A549 (cell line): ENCODE measurements at regions not wholly inside any gene's neighbourhood (a gene's known extent, or its start where the extent isn't known, plus 50 kb on each side); places are given as distances from the start of the nearest gene placed in this dataset.

Source experiments
- ATAC-seq, 2 experiments: fragments of 200-7000 bp in 1 of 2; fragments of >200 bp in 1 of 2; cut with Nextera tagmentation in 1 of 2; cut with Tn5 transposase in 1 of 2; 3 replicates each; pipeline versions ENCODE4 v1.8.0 to v1.9.1; 2018 to 2020; ENCODE audit warnings: mild to moderate bottlenecking in 1 of 2, moderate library complexity in 1 of 2
- CTCF ChIA-PET: fragments of 300-600 bp; sonication (Branson Sonifier 250); formaldehyde crosslinking; extraction: SDS; loops from one replicate; lab custom pipeline; 2021; ENCODE audit warnings: antibody characterized with exemption, inconsistent platforms; lab: Yijun Ruan, JAX
- POLR2A ChIA-PET: fragments of 350-600 bp; formaldehyde crosslinking; extraction: SDS; loops from one replicate; lab custom pipeline; 2021; ENCODE audit warnings: antibody characterized with exemption, inconsistent platforms; lab: Yijun Ruan, JAX
- DNase-seq, 2 experiments: peaks; one replicate each; pipeline versions ENCODE4 v3.0.0 to v3.0.0-alpha.2; 2011 to 2016; ENCODE audit warnings: low read depth in 1 of 2, low spot score in 1 of 2
- FAIRE-seq: peaks from 2 replicates; lab custom pipeline; 2011; peaks lifted over from hg19 to GRCh38; lab: Jason Lieb, UNC
- H3K27ac ChIP-seq, 2 experiments: fragments of >200 bp; sonication (Bioruptor Twin); formaldehyde crosslinking; 3 replicates each; pipeline ENCODE4 v1.5.1; 2016 to 2017
- H3K4me1 ChIP-seq: fragments of >200 bp; sonication (Bioruptor Twin); formaldehyde crosslinking; 3 replicates; pipeline ENCODE4 v1.6.1; 2016
- H3K4me2 ChIP-seq: fragments of >200 bp; sonication (Bioruptor Twin); formaldehyde crosslinking; 3 replicates; pipeline ENCODE4 v1.6.1; 2016
- H3K4me3 ChIP-seq: fragments of >200 bp; sonication (Bioruptor Twin); formaldehyde crosslinking; 3 replicates; pipeline ENCODE4 v1.5.1; 2016
- H3K9me3 ChIP-seq: fragments of >200 bp; sonication (Bioruptor Twin); formaldehyde crosslinking; 3 replicates; pipeline ENCODE4 v1.6.1; 2016
- ATOH8 ChIP-seq: fragments of 250-450 bp; sonication (Bioruptor Pico); IDR thresholded peaks from 2 replicates; pipeline ENCODE4 v1.5.0; 2020; ENCODE audit warnings: low read depth, mild to moderate bottlenecking, moderate library complexity
- BHLHE40 ChIP-seq: IDR thresholded peaks from 2 replicates; pipeline ENCODE4 v1.6.1; 2012; ENCODE audit warnings: low read depth, low read length, inconsistent platforms
- CBX2 ChIP-seq: fragments of 200-600 bp; sonication (generic); IDR thresholded peaks from 2 replicates; pipeline ENCODE4 v1.6.1; 2016; ENCODE audit warnings: low read depth, mild to moderate bottlenecking, borderline replicate concordance
- CBX8 ChIP-seq: fragments of 200-600 bp; sonication (generic); IDR thresholded peaks from 2 replicates; pipeline ENCODE4 v1.6.1; 2016
- CEBPB ChIP-seq, 2 experiments: fragments of >200 bp in 1 of 2; sonication (Bioruptor Twin) in 1 of 2; formaldehyde crosslinking in 1 of 2; IDR thresholded peaks; 2 replicates each; pipeline ENCODE4 v1.6.1; 2012 to 2016
- CTCF ChIP-seq: fragments of >200 bp; sonication (Bioruptor Twin); formaldehyde crosslinking; IDR thresholded peaks from 3 replicates; pipeline ENCODE4 v1.5.1; 2016
- EHMT2 ChIP-seq: fragments of 200-600 bp; sonication (generic); IDR thresholded peaks from 2 replicates; pipeline ENCODE4 v1.6.1; 2016; ENCODE audit warnings: antibody characterized with exemption, low read depth, mild to moderate bottlenecking, moderate library complexity
- FOSB ChIP-seq: fragments of 250-450 bp; sonication (Bioruptor Pico); IDR thresholded peaks from 2 replicates; pipeline ENCODE4 v1.5.0; 2020; ENCODE audit warnings: mild to moderate bottlenecking, moderate library complexity
- HDAC2 ChIP-seq: fragments of 200-600 bp; sonication (generic); IDR thresholded peaks from 2 replicates; pipeline ENCODE4 v1.6.1; 2016
- HMGXB4 ChIP-seq: fragments of 250-450 bp; sonication (Bioruptor Pico); IDR thresholded peaks from 2 replicates; pipeline ENCODE4 v1.5.0; 2021; ENCODE audit warnings: mild to moderate bottlenecking, moderate library complexity, borderline replicate concordance
- HOXA7 ChIP-seq: fragments of 250-450 bp; sonication (Bioruptor Pico); IDR thresholded peaks from 2 replicates; pipeline ENCODE4 v1.5.0; 2020; ENCODE audit warnings: mild to moderate bottlenecking, moderate library complexity
- KDM5A ChIP-seq: fragments of 200-600 bp; sonication (generic); IDR thresholded peaks from 2 replicates; pipeline ENCODE4 v1.6.1; 2016; ENCODE audit warnings: antibody characterized with exemption, mild to moderate bottlenecking
- MAFK ChIP-seq: fragments of 450-650 bp; IDR thresholded peaks from 2 replicates; pipeline ENCODE4 v1.6.1; 2014; ENCODE audit not compliant: partially characterized antibody
- NR3C1 ChIP-seq: fragments of >200 bp; sonication (Bioruptor Twin); formaldehyde crosslinking; IDR thresholded peaks from 3 replicates; pipeline ENCODE4 v1.6.1; 2017
- PBX3 ChIP-seq: IDR thresholded peaks from 2 replicates; pipeline ENCODE4 v1.6.1; 2012
- PHF8 ChIP-seq: fragments of 200-600 bp; sonication (generic); IDR thresholded peaks from 2 replicates; pipeline ENCODE4 v1.6.1; 2016; ENCODE audit warnings: low read depth, mild to moderate bottlenecking, antibody characterized with exemption, moderate library complexity, borderline replicate concordance
- POLR2AphosphoS2 ChIP-seq: conservative IDR thresholded peaks from 2 replicates; pipeline ENCODE4 v1.6.1; 2012; ENCODE audit warnings: low read length, improper control_type of control experiment, inconsistent platforms
- REST ChIP-seq: fragments of 200-600 bp; sonication (generic); IDR thresholded peaks from 2 replicates; pipeline ENCODE4 v1.6.1; 2016; ENCODE audit warnings: antibody characterized with exemption, mild to moderate bottlenecking, moderate library complexity
- RFX5 ChIP-seq: fragments of 450-650 bp; IDR thresholded peaks from 2 replicates; pipeline ENCODE4 v1.7.1; 2014; ENCODE audit warnings: antibody characterized with exemption, mild to moderate bottlenecking, moderate library complexity
- RNF2 ChIP-seq: fragments of 200-600 bp; sonication (generic); IDR thresholded peaks from 2 replicates; pipeline ENCODE4 v1.6.1; 2016; ENCODE audit warnings: low read depth, mild to moderate bottlenecking, antibody characterized with exemption, moderate library complexity, borderline replicate concordance
- SREBF2 ChIP-seq: fragments of 450-650 bp; IDR thresholded peaks from 2 replicates; pipeline ENCODE4 v1.6.1; 2014; ENCODE audit warnings: mild to moderate bottlenecking, moderate library complexity
- TFCP2L1 ChIP-seq: fragments of 250-450 bp; sonication (Bioruptor Pico); IDR thresholded peaks from 2 replicates; pipeline ENCODE4 v1.5.0; 2021; ENCODE audit warnings: mild to moderate bottlenecking
- USF2 ChIP-seq: fragments of 450-650 bp; IDR thresholded peaks from 2 replicates; pipeline ENCODE4 v1.6.1; 2014; ENCODE audit warnings: antibody characterized with exemption
- ZFP36 ChIP-seq: fragments of 450-650 bp; IDR thresholded peaks from 2 replicates; pipeline ENCODE4 v1.6.1; 2014; ENCODE audit warnings: borderline replicate concordance; ENCODE audit not compliant: partially characterized antibody
- WGBS: methylation state at CpG from one replicate; pipeline ENCODE4 v1.1.6; 2017; ENCODE audit errors: missing lambda C conversion rate; 5-methylcytosine and 5-hydroxymethylcytosine counted together

- Histone ChIP-seq H3K4me1 (no peaks in the 10 kb centered on the region), H3K4me3 (no peak overlapping the region), H3K9me3 (no peaks in the 10 kb centered on the region), H3K4me2 (no peak overlapping the region), H3K27ac (no peak overlapping the region)
- FAIRE-seq (no peak), ATAC-seq (no peak), DNase-seq (no peak)
- ChIA-PET CTCF (no interaction called here), POLR2A (no interaction called here)
- TF ChIP-seq RFX5 (no peak), CEBPB (IDR thresholded peaks at IDR 0.05) (no peak), EHMT2 (no peak), PHF8 (no peak), ZFP36 (no peak), CBX8 (no peak), BHLHE40 (no peak), TFCP2L1 (no peak), HDAC2 (no peak)
- 0% methylated on average over 1 of the region's 1 CpG for WGBS
These were observed 101.4 kb upstream of the CELF4 start for GRCh38 chr18:37666991-37667390.

- Histone ChIP-seq H3K27ac (no peak overlapping the region), H3K4me2 (no peak overlapping the region), H3K4me1 (no peaks in the 10 kb centered on the region), H3K9me3 (no peaks in the 10 kb centered on the region), H3K4me3 (no peak overlapping the region)
- ChIA-PET POLR2A (no interaction called here), CTCF (no interaction called here)
- DNase-seq, result no peak
- no peak for ATAC-seq
- TF ChIP-seq RNF2, result no peak
- no peak for TF ChIP-seq ATOH8 (CRISPR knock-in tag)
- no peak for TF ChIP-seq REST
- no peak for TF ChIP-seq PBX3
- no peak for TF ChIP-seq CTCF
- TF ChIP-seq MAFK, result no peak
- TF ChIP-seq HOXA7 (CRISPR knock-in tag), result no peak
- no peak for TF ChIP-seq KDM5A
- no peak for TF ChIP-seq SREBF2
- TF ChIP-seq CBX2, result no peak
- no peak for TF ChIP-seq FOSB (CRISPR knock-in tag)
- TF ChIP-seq USF2, result no peak
- no peak for TF ChIP-seq HMGXB4 (CRISPR knock-in tag)
- TF ChIP-seq NR3C1, result no peak
- no peak for TF ChIP-seq POLR2AphosphoS2
- no peak for TF ChIP-seq HDAC2
- WGBS, result 4% methylated on average over 2 of the region's 2 CpGs
- no peak for FAIRE-seq
These were observed 100.9 kb upstream of the CELF4 start for GRCh38 chr18:37666451-37666850.
